ENCODE measurements at regions not wholly inside any gene's neighbourhood (a gene's known extent, or its start where the extent isn't known, plus 50 kb on each side); places are given as distances from the start of the nearest gene placed in this dataset.

GRCh38 chr1:200330741-200331428 is 79.0 kb downstream of the ZNF281 start:
- Histone ChIP-seq H3K9me3 (no peaks in the 10 kb centered on the region), H3K27me3 (no peaks in the 10 kb centered on the region), H3K27ac (no peak overlapping the region), H3K4me3 (no peak overlapping the region), H3K36me3 (no peaks in the 10 kb centered on the region), H3K4me1 (peaks cover 0 to under 1% (median 0%) of the 10 kb centered on the region in 9 donors)
- 59 to 61% methylated on average over 15 of the region's 15 CpGs for WGBS, 2 donors
- intact Hi-C loops (cut with DNase I): loop anchor here in 1 of 10 donors (5.0 kb wide), 1 partner anchor 121 kb away; no protein-coding TSS in a partner anchor
- ATAC-seq (no peak), DNase-seq (no peak)
- TF ChIP-seq CTCF (IDR thresholded peaks at IDR 0.05): no peak

- DNase-seq: no peak
- H3K27ac ChIP-seq: no peak overlapping the region
- intact Hi-C loops (cut with DNase I): no loop called here
- peaks cover 0 to 2% (median 0%) of the 10 kb centered on the region in 11 donors for H3K9me3 ChIP-seq
- 75 to 80% methylated on average over 7 of the region's 7 CpGs for WGBS, 2 donors
- TF ChIP-seq CTCF (IDR thresholded peaks at IDR 0.05): no peak
- peaks cover 0 to 7% (median 0%) of the 10 kb centered on the region in 7 donors for H3K27me3 ChIP-seq
- no peak for ATAC-seq
- no peak overlapping the region for H3K4me3 ChIP-seq
- no peaks in the 10 kb centered on the region for H3K36me3 ChIP-seq
- no peaks in the 10 kb centered on the region for H3K4me1 ChIP-seq
Measured at GRCh38 chr1:200329208-200329882, 80.5 kb downstream of the ZNF281 start.

- ATAC-seq (no peak), DNase-seq (no peak)
- Histone ChIP-seq H3K4me1 (no peaks in the 10 kb centered on the region), H3K9me3 (peaks cover 0 to 6% (median 0%) of the 10 kb centered on the region in 11 donors), H3K27me3 (peaks cover 0 to 7% (median 0%) of the 10 kb centered on the region in 7 donors), H3K4me3 (no peak overlapping the region), H3K36me3 (no peaks in the 10 kb centered on the region), H3K27ac (no peak overlapping the region)
- TF ChIP-seq CTCF (IDR thresholded peaks at IDR 0.05): no peak
- intact Hi-C loops (cut with DNase I): no loop called here
- 55 to 60% methylated on average over 2 of the region's 2 CpGs for WGBS, 2 donors
Measured at GRCh38 chr1:200328379-200328778, 81.5 kb downstream of the ZNF281 start.

- no peak overlapping the region for H3K27ac ChIP-seq
- 70 to 90% methylated on average over 2 of the region's 2 CpGs for WGBS, 2 donors
- H3K9me3 ChIP-seq: peaks cover 0 to 6% (median 0%) of the 10 kb centered on the region in 11 donors
- DNase-seq: no peak
- no peak overlapping the region for H3K4me3 ChIP-seq
- ATAC-seq: no peak
- no peaks in the 10 kb centered on the region for H3K4me1 ChIP-seq
- TF ChIP-seq CTCF (IDR thresholded peaks at IDR 0.05): no peak
- H3K27me3 ChIP-seq: peaks cover 0 to 7% (median 0%) of the 10 kb centered on the region in 7 donors
- intact Hi-C loops (cut with DNase I): no loop called here
- no peaks in the 10 kb centered on the region for H3K36me3 ChIP-seq
Measured at GRCh38 chr1:200323856-200324400, 85.9 kb downstream of the ZNF281 start.
